Mucosa of descending colon (tissue), 3 donors: ENCODE measurements at regions not wholly inside any gene's neighbourhood (a gene's known extent, or its start where the extent isn't known, plus 50 kb on each side); places are given as distances from the start of the nearest gene placed in this dataset.

Experiments
- ATAC-seq: fragments of 200-7000 bp; cut with Tn5 transposase; one replicate; pipeline ENCODE4 v1.9.1; 2020; ENCODE audit warnings: mild to moderate bottlenecking, moderate library complexity
- DNase-seq, 3 donors: peaks; one replicate each; pipeline ENCODE4 v3.0.0-alpha.2; 2020
- H3K36me3 ChIP-seq: fragments of 200-600 bp; one replicate; pipeline ENCODE4 v1.8.0; 2021; ENCODE audit warnings: low read depth, mild to moderate bottlenecking
- H3K4me1 ChIP-seq: fragments of 200-600 bp; one replicate; pipeline ENCODE4 v1.8.0; 2021; ENCODE audit warnings: low read depth, mild to moderate bottlenecking
- H3K4me3 ChIP-seq: fragments of 200-600 bp; one replicate; pipeline ENCODE4 v1.8.0; 2021; ENCODE audit warnings: mild to moderate bottlenecking
- H3K9me3 ChIP-seq: fragments of 200-600 bp; one replicate; pipeline ENCODE4 v1.8.0; 2021; ENCODE audit warnings: mild to moderate bottlenecking
- CTCF ChIP-seq: fragments of 200-600 bp; IDR thresholded peaks from one replicate; pipeline ENCODE4 v1.8.0; 2022; ENCODE audit warnings: antibody characterized with exemption, mild to moderate bottlenecking
- intact Hi-C, 2 donors: fragments of 100-400 bp; cut with DNase I in 1 of 2; cut with micrococcal nuclease in 1 of 2; formaldehyde crosslinking; loops; one replicate each; pipeline versions ENCODE4 v1.11.0 to v1.11.1; 2022; cut with DNase I, micrococcal nuclease
- donor health status: DM: no; HTN: no; CAD: no; lungs with moderate emphysema.
- donor health status: DM: no; HTN: no; CAD: no.
- donor health status: DM: no; HTN: yes; CAD: no.

GRCh38 chr10:29124864-29125263, 164.0 kb upstream of the LYZL1 start:
- intact Hi-C loops: no loop called here
- DNase-seq: no peak
- TF ChIP-seq CTCF: no peak
- ATAC-seq: no peak
- Histone ChIP-seq H3K9me3 (no peaks in the 10 kb centered on the region), H3K4me3 (no peak overlapping the region), H3K36me3 (no peaks in the 10 kb centered on the region), H3K4me1 (no peaks in the 10 kb centered on the region)

- no peak for TF ChIP-seq CTCF
- H3K9me3 ChIP-seq: no peaks in the 10 kb centered on the region
Observed at GRCh38 chr10:29127037-29127700, 161.7 kb upstream of the LYZL1 start.

GRCh38 chr10:29127731-29128130, 161.1 kb upstream of the LYZL1 start:
- no peak for TF ChIP-seq CTCF
- no peak overlapping the region for H3K4me3 ChIP-seq

More at GRCh38 chr10:29127037-29127700, 161.7 kb upstream of the LYZL1 start:
- H3K4me1 ChIP-seq: no peaks in the 10 kb centered on the region
- H3K4me3 ChIP-seq: no peak overlapping the region
- intact Hi-C loops: no loop called here
- no peak for DNase-seq
- ATAC-seq: no peak
- no peaks in the 10 kb centered on the region for H3K36me3 ChIP-seq

GRCh38 chr10:29130190-29130673, 158.6 kb upstream of the LYZL1 start:
- ATAC-seq: peak; percentile 25
- peak in 1 of 3 donors; percentile 17 for DNase-seq
- intact Hi-C loops: no loop called here
- no peaks in the 10 kb centered on the region for H3K36me3 ChIP-seq
- no peak overlapping the region for H3K4me3 ChIP-seq
- TF ChIP-seq CTCF: no peak
- no peaks in the 10 kb centered on the region for H3K4me1 ChIP-seq
- no peaks in the 10 kb centered on the region for H3K9me3 ChIP-seq

More at GRCh38 chr10:29127731-29128130, 161.1 kb upstream of the LYZL1 start:
- Histone ChIP-seq H3K36me3 (no peaks in the 10 kb centered on the region), H3K9me3 (no peaks in the 10 kb centered on the region), H3K4me1 (no peaks in the 10 kb centered on the region)
- intact Hi-C loops: no loop called here
- ATAC-seq (no peak), DNase-seq (no peak)

GRCh38 chr10:29131952-29132547, 156.8 kb upstream of the LYZL1 start:
- H3K4me3 ChIP-seq: no peak overlapping the region
- H3K9me3 ChIP-seq: no peaks in the 10 kb centered on the region
- no peaks in the 10 kb centered on the region for H3K4me1 ChIP-seq
- no peak for ATAC-seq
- no peaks in the 10 kb centered on the region for H3K36me3 ChIP-seq
- no peak for TF ChIP-seq CTCF
- intact Hi-C loops: no loop called here
- no peak for DNase-seq
